Ascending aorta (tissue), 2 donors: ENCODE measurements at regions not wholly inside any gene's neighbourhood (a gene's known extent, or its start where the extent isn't known, plus 50 kb on each side); places are given as distances from the start of the nearest gene placed in this dataset.

Source experiments
- DNase-seq, 2 donors: peaks; one replicate each; pipeline ENCODE4 v3.0.0-alpha.2; 2019; ENCODE audit warnings: low spot score in 2 of 2
- H3K27ac ChIP-seq, 2 donors: fragments of 200-600 bp; sonication (generic); one replicate each; pipeline ENCODE4 v1.5.1; 2016 to 2017; ENCODE audit warnings: mild to moderate bottlenecking in 1 of 2
- H3K27me3 ChIP-seq: fragments of 200-600 bp; sonication (generic); one replicate; pipeline ENCODE4 v1.5.1; 2017
- H3K36me3 ChIP-seq, 2 donors: fragments of 200-600 bp; sonication (generic); one replicate each; pipeline ENCODE4 v1.5.1; 2016
- H3K4me1 ChIP-seq, 2 donors: fragments of 200-600 bp; sonication (generic); one replicate each; pipeline ENCODE4 v1.5.1; 2016 to 2017; ENCODE audit warnings: mild to moderate bottlenecking in 1 of 2
- H3K4me3 ChIP-seq, 2 donors: fragments of 200-600 bp; sonication (generic); one replicate each; pipeline ENCODE4 v1.5.1; 2016 to 2017; ENCODE audit warnings: mild to moderate bottlenecking in 1 of 2
- H3K9me3 ChIP-seq, 2 donors: fragments of 200-600 bp; sonication (generic); one replicate each; pipeline ENCODE4 v1.5.1; 2016
- CTCF ChIP-seq, 3 experiments: fragments of 200-600 bp in 2 of 3; fragments of 450-650 bp in 1 of 3; sonication (generic) in 2 of 3; IDR thresholded peaks; one replicate each; pipeline ENCODE4 v1.5.1; 2016 to 2019; ENCODE audit warnings: antibody characterized with exemption in 3 of 3, mild to moderate bottlenecking in 1 of 3, moderate library complexity in 1 of 3
- intact Hi-C: fragments of 100-400 bp; cut with DNase I; formaldehyde crosslinking; loops from one replicate; pipeline ENCODE4 v1.15.1; 2023

DNA sequence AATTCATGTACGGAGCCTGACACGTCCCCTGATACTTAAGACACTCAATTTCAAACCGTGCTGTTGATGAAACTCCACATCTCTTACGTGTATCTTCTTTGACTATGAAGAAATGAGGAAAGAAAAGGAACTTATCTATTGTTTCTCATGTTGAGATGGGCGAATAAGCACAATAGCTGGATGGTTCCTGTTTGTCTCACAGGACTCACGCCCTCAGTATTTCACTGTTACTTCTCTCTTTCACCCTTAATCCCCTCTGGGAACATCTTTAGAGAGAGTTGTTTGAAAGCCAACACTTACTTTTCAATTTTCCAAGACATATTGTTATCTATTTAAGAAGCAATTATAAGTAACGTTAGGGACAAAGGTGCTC, 99.8 kb downstream of the COPS8 start:
- H3K9me3 ChIP-seq, result no peaks in the 10 kb centered on the region
- H3K4me1 ChIP-seq, result no peaks in the 10 kb centered on the region
- no peak overlapping the region for H3K27ac ChIP-seq
- no peaks in the 10 kb centered on the region for H3K36me3 ChIP-seq
- H3K27me3 ChIP-seq, result no peaks in the 10 kb centered on the region
- intact Hi-C loops, result no loop called here
- TF ChIP-seq CTCF (IDR thresholded peaks at IDR 0.05), result no peak
- no peak overlapping the region for H3K4me3 ChIP-seq
- no peak for DNase-seq

DNA sequence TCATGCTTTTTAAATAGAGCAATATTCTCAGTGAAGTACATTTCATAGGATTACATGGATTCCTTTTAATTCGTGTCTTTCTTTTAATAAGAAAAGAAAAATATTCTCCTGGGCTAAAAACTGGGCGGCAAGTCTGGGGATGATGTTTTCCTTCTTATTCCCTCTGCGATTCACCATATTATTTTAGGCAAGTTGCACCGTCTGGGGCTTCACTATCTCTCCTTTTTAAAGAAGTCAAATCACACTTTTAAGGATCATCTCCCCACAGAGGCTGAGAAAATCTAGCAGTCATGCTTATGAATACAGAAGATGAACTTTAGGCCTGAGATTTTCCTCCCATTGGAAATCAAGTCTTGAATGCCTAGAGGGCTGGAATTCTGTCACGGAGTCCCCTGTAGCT, 104.1 kb downstream of the COPS8 start:
- TF ChIP-seq CTCF (IDR thresholded peaks at IDR 0.05), result no peak
- Histone ChIP-seq H3K4me3 (no peak overlapping the region), H3K27me3 (no peaks in the 10 kb centered on the region), H3K36me3 (no peaks in the 10 kb centered on the region), H3K4me1 (no peaks in the 10 kb centered on the region), H3K9me3 (no peaks in the 10 kb centered on the region), H3K27ac (no peak overlapping the region)
- intact Hi-C loops, result no loop called here
- DNase-seq, result no peak

GRCh38 chr2:237190966-237191713, 105.5 kb downstream of the COPS8 start:
- Histone ChIP-seq H3K27me3 (no peaks in the 10 kb centered on the region), H3K36me3 (no peaks in the 10 kb centered on the region), H3K4me3 (no peak overlapping the region), H3K9me3 (no peaks in the 10 kb centered on the region), H3K27ac (no peak overlapping the region), H3K4me1 (no peaks in the 10 kb centered on the region)
- TF ChIP-seq CTCF (IDR thresholded peaks at IDR 0.05), result no peak
- DNase-seq, result no peak
- intact Hi-C loops, result no loop called here

GRCh38 chr2:237191714-237192081, 106.0 kb downstream of the COPS8 start:
- no peaks in the 10 kb centered on the region for H3K27me3 ChIP-seq
- no peak overlapping the region for H3K4me3 ChIP-seq
- DNase-seq, result no peak
- H3K4me1 ChIP-seq, result no peaks in the 10 kb centered on the region
- H3K36me3 ChIP-seq, result no peaks in the 10 kb centered on the region
- no peak overlapping the region for H3K27ac ChIP-seq
- intact Hi-C loops, result no loop called here
- TF ChIP-seq CTCF (IDR thresholded peaks at IDR 0.05), result no peak
- no peaks in the 10 kb centered on the region for H3K9me3 ChIP-seq

DNA sequence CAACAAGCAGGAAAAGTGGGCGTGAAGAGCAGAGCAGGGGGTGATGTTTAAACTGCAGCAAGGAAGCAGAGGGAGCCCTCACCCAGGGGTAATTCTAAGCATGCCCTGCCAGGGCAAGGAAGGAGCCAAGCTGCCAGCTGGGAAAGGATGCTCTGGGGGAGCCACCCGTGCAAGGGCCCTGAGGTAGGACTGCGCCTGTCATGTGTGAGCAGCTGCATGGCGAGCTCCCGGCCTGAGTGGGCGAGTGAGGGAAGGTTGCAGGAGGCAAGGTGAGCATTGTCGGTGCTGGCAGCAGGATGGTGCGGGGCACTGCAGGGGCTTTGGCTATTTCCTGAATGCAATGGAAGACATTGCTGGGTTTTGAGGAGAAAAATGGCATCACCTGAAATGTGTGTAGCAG, 107.2 kb downstream of the COPS8 start:
- Histone ChIP-seq H3K27ac (no peak overlapping the region), H3K27me3 (no peaks in the 10 kb centered on the region), H3K36me3 (no peaks in the 10 kb centered on the region), H3K9me3 (no peaks in the 10 kb centered on the region), H3K4me1 (no peaks in the 10 kb centered on the region), H3K4me3 (no peak overlapping the region)
- intact Hi-C loops, result no loop called here
- no peak for TF ChIP-seq CTCF (IDR thresholded peaks at IDR 0.05)
- no peak for DNase-seq

GRCh38 chr2:237193436-237193835, 107.7 kb downstream of the COPS8 start:
- H3K4me1 ChIP-seq, result no peaks in the 10 kb centered on the region

More at GRCh38 chr2:237193436-237193835, 107.7 kb downstream of the COPS8 start:
- no peak for DNase-seq
- Histone ChIP-seq H3K27me3 (no peaks in the 10 kb centered on the region), H3K36me3 (no peaks in the 10 kb centered on the region), H3K27ac (no peak overlapping the region), H3K4me3 (no peak overlapping the region), H3K9me3 (no peaks in the 10 kb centered on the region)
- TF ChIP-seq CTCF (IDR thresholded peaks at IDR 0.05), result no peak
- intact Hi-C loops, result no loop called here
